ENCODE measurements at regions not wholly inside any gene's neighbourhood (a gene's known extent, or its start where the extent isn't known, plus 50 kb on each side); places are given as distances from the start of the nearest gene placed in this dataset.

- DNase-seq (ENCODE audit: low read depth) = no peak
- H3K4me3 ChIP-seq (ENCODE audit: low read length) = no peak overlapping the region
- no peak for TF ChIP-seq CTCF (conservative IDR thresholded peaks at IDR 0.05; ENCODE audit: low read depth, low read length)
Measured at GRCh38 chr9:19938990-19939733, 150.3 kb upstream of the SLC24A2 start.

DNA sequence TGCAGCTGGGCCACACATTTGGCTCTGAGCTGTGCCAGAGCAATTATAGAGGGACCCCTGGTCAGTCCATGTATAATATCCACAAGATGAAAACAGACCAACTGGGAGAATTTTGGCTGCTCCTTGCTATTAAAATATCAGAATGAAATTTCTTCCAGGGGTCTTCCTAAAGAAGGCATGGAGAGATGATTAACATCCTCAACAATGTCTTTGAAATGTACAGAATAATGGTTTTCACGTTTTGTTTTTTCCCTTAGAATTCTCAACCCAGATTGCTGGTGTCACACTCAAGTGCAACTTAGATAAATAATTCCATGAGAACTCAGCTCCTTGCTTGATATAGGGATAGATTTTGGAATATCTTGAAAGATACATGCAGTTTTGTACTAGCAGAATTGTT is 148.3 kb upstream of the SLC24A2 start:
- H3K4me3 ChIP-seq (ENCODE audit: low read length) = no peak overlapping the region
- no peak for TF ChIP-seq CTCF (conservative IDR thresholded peaks at IDR 0.05; ENCODE audit: low read depth, low read length)
- DNase-seq (ENCODE audit: low read depth) = no peak

DNA sequence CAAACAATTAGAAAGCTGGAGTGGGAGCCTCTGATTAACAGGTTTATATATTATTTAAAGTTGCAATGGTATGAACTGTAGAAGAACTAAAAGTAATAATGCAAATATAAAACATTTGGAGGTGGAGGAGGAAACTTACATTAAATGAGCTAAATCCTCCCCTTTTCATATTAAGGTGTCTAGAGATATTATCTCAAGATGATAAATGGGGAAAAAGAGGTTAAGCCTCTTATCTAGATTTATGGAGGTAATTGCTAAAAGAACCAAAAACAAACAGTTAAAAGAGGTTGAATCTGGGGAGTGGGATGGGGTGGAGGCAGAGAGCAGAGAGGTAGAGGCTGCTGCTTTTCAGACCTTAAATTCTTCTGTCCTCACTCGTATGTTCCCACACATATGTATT is 147.8 kb upstream of the SLC24A2 start:
- no peak for TF ChIP-seq CTCF (conservative IDR thresholded peaks at IDR 0.05; ENCODE audit: low read depth, low read length)
- DNase-seq (ENCODE audit: low read depth) = no peak
- no peak overlapping the region for H3K4me3 ChIP-seq (ENCODE audit: low read length)

DNA sequence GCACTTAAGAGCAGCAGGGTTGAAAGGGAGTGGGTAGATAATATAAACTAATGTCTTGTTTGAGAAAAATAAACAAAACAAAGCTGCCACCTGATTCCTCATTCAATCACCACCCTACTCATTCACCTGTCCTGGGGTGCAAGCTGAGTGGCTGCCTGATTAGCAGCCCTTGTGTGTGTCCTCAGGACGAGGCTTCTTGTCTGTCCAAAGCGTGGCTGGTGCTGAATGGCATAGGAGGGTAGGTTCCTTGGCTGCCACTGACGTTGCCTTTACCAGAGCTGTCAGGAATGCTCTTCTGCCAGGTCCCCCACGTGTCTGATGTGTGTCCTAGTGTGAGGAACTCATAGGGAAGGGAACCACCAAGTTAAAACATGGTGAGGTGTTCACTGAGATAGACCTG is 146.6 kb upstream of the SLC24A2 start:
- no peak for TF ChIP-seq CTCF (conservative IDR thresholded peaks at IDR 0.05; ENCODE audit: low read depth, low read length)
- no peak for DNase-seq (ENCODE audit: low read depth)
- H3K4me3 ChIP-seq (ENCODE audit: low read length) = no peak overlapping the region

GRCh38 chr9:19934301-19934871 is 145.5 kb upstream of the SLC24A2 start:
- DNase-seq (ENCODE audit: low read depth) = no peak
- peak; percentile 11 for TF ChIP-seq CTCF (conservative IDR thresholded peaks at IDR 0.05; ENCODE audit: low read depth, low read length)
- peak overlapping the region; percentile 50 for H3K4me3 ChIP-seq (ENCODE audit: low read length)

GRCh38 chr9:19931098-19931890 is 142.5 kb upstream of the SLC24A2 start:
- DNase-seq (ENCODE audit: low read depth) = no peak
- H3K4me3 ChIP-seq (ENCODE audit: low read length) = no peak overlapping the region
- TF ChIP-seq CTCF (conservative IDR thresholded peaks at IDR 0.05; ENCODE audit: low read depth, low read length) = no peak

Measured in retinal pigment epithelial cell (primary cell).